AML-193 (cell line): ENCODE measurements at regions not wholly inside any gene's neighbourhood (a gene's known extent, or its start where the extent isn't known, plus 50 kb on each side); places are given as distances from the start of the nearest gene placed in this dataset.
"Not testable (repeated sequence)": the region's sequence is repeated elsewhere in the genome, so short reads cannot be mapped to it uniquely, and the experiment has no call there.

Experiments
- DNase-seq, 2 experiments: peaks; one replicate each; lab custom pipeline; 2025; lab: John Stamatoyannopoulos, UW

DNA sequence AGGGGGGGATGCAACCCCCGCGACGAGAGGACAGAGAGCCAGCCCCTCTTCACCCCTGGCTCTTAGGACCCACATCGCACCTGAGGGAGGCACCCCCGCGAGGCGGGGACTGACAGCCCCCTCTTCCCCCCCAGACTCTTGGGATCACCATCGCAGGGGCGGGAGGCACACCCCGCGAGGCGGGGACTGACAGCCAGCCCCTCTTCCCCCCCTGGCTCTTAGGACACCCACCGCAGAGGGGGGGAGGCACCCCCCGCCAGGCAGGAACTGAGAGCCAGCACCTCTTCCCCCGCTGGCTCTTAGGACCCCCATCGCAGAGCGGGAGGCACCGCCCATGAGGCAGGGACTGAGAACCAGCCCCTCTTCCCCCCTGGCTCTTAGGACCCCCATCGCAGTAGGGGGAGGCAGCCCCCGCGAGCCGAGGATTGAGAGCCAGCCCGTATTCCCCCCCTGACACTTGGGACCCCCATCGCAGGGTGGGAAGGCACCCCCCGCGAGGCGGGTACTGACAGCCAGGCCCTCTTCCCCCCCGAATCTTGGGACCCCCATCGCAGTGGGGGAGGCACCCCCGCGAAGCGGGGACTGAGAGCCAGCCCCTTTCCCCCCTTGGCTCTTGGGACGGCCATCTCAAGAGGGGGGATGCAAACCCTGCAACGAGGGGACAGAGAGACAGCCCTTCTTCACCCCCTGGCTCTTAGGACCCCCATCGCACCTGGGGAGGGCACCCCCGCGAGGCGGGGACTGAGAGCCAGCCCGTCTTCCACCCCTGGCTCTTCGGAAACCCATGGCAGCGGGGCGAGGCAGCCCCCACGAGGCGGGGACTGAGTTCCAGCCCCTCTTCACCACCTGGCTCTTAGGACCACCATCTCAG, 2425.1 kb upstream of the PCDH20 start:
- DNase-seq = no peak

GRCh38 chr13:63838366-63839110, 2422.9 kb upstream of the PCDH20 start:
- no peak for DNase-seq

DNA sequence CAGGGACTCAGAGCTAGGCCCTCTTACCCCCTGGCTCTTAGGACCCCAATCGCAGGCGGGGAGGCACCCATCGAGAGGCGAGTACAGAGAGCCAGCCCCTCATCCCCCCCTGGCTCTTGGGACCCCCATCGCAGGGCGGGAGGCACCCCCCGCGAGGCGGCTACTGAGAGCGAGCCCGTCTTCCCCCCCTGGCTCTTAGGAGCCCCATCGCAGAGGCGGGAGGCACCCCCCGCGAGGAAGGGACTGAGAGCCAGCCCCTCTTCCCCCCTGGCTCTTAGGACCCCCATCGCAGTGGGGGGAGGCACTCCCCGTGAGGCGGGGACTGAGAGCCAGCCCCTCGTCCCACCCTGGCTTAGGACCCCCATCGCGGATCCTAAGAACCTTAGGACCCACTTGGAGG, 2422.1 kb upstream of the PCDH20 start:
- not testable (repeated sequence) for DNase-seq

- not testable (repeated sequence) for DNase-seq
These were observed 2414.0 kb upstream of the PCDH20 start for GRCh38 chr13:63829609-63830008.

GRCh38 chr13:63821785-63822184, 2406.1 kb upstream of the PCDH20 start:
- DNase-seq = not testable (repeated sequence)

DNA sequence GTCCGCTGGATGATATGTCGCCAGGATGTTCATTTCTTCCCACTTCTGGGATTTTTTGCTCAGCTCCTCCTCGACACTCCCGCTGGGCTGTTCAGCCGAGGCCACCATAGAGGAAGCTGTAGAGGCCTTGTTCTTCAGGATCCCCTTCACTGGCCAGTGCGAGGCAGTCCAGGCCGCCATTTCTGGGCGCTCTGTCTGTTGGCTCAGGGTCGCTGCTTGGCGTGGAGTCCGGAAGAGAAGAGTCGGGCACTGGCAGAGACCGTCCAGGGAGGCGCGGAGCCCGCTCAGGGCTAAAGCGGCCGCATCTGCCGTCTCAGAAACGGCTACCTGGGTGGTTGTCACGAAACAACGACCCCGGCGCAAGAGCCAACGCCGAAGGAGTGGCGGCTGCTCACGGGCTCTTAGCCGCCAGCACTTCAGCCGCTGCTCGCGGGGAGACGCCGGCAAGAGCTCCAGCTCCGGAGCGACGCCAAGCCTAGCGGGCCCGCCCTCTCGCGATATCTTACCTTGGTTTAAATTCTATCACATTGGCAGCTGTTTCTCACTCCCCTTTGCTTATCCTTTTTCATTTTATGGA, 2395.9 kb upstream of the PCDH20 start:
- DNase-seq = not testable (repeated sequence)

DNA sequence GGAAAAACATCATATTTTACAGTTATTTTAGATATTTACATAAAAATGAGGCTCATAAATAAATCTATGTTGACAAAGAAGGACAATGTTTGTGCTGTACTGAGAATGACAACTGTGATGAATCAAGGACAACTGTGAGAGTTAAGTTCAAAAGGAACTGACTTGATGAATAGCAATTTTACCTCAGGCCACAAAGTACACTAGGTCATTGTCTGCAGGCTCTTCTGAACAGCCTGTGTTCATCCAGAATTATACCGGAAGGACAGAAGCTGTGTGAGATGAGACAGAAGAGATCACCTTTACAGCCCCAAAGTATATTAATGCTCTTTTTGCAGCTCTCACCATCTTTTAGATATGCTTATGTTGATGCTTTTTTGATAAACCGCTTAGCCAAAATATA, 2375.5 kb upstream of the PCDH20 start:
- not testable (repeated sequence) for DNase-seq

- DNase-seq = no peak
These were observed 2358.5 kb upstream of the PCDH20 start for GRCh38 chr13:63774133-63774532.

GRCh38 chr13:63773476-63773875, 2357.8 kb upstream of the PCDH20 start:
- DNase-seq = no peak

DNA sequence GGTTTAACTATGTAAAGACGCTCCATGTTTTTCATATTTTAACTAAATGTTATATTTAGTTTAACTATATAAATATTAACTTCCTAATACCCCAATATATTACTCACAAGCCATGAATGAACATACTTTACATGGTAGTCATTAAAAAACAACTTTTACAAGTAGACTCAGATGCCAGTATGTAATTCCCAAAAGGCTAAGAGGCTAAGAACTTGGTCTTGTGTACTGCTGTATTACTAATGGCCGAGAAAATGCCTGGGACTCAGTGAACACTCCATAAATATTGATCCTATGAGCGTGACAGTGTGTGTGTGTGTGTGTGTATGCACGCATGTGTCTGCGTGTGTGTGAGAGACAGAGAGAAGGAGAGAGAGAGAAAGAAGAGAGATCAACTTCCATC, 2342.0 kb upstream of the PCDH20 start:
- not testable (repeated sequence) for DNase-seq

DNA sequence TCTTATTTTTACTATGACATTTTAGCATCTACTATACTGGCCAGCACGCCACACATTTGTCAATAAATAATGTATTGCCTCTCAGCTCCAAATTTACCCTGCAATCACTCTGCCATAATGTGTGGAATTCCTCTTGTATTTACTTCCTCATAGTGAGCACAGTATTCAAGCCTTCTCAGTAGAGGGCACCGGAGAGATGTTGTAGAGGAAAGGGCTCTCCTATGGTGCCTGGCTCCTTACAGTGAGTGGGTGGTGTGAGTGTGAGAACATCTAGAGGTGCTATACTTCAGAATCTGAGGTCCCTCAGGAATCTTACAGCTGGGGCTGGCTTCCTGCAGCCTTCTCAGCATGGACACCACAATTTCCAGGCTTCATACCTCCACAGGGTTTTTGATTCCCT, 2334.2 kb upstream of the PCDH20 start:
- not testable (repeated sequence) for DNase-seq

DNA sequence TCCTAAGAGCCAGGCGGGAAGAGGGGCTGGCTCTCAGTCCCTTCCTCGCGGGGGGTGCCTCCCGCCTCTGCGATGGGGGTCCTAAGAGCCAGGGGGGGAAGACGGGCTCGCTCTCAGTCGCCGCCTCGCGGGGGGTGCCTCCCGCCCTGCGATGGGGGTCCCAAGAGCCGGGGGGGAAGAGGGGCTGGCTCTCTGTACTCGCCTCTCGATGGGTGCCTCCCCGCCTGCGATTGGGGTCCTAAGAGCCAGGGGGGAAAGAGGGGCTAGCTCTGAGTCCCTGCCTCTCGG, 2326.1 kb upstream of the PCDH20 start:
- DNase-seq = not testable (repeated sequence)

- DNase-seq = no peak
These were observed 2325.6 kb upstream of the PCDH20 start for GRCh38 chr13:63741029-63741813.

GRCh38 chr13:63739112-63739735, 2323.6 kb upstream of the PCDH20 start:
- DNase-seq = not testable (repeated sequence)

DNA sequence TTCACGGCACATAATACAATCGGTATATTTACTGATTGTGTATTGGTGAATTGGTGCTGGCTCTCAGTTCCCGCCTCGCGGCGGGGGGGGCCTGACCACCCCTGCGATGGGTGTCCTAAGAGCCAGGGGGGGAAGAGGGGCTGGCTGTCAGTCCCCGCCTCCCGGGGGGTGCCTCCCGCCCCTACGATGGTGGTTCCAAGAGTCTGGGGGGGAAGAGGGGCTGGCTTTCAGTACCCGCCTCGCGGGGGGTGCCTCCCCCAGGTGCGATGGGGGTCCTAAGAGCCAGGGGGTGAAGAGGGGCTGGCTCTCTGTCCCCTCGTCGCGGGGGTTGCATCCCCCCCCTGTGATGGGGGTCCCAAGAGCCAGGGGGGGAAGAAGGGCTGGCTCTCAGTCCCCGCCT, 2321.8 kb upstream of the PCDH20 start:
- no peak for DNase-seq

GRCh38 chr13:63731896-63732295, 2316.2 kb upstream of the PCDH20 start:
- DNase-seq = no peak

GRCh38 chr13:63712159-63712558, 2296.5 kb upstream of the PCDH20 start:
- not testable (repeated sequence) for DNase-seq

DNA sequence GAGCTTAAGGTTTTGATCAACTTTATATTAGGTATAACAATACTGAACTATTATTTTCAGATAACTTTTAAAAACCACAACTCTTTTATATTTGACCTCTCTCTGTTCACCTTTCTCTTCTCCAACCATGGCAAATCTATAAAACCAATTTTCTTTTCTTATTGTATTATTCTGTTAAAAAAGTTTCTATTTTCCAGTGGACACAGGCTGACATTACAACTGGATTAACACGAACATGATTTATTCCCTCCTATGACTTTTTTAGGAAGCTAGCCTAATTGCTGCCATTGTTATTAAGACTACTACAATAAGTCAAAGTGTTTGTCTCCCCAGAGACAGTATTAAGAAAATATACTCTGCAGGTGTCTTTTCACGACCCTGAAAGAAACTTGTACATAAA, 2291.1 kb upstream of the PCDH20 start:
- DNase-seq = no peak

GRCh38 chr13:63704521-63704920, 2288.9 kb upstream of the PCDH20 start:
- no peak for DNase-seq

GRCh38 chr13:63700350-63700749, 2284.7 kb upstream of the PCDH20 start:
- no peak for DNase-seq

GRCh38 chr13:63699948-63700347, 2284.3 kb upstream of the PCDH20 start:
- DNase-seq = no peak

DNA sequence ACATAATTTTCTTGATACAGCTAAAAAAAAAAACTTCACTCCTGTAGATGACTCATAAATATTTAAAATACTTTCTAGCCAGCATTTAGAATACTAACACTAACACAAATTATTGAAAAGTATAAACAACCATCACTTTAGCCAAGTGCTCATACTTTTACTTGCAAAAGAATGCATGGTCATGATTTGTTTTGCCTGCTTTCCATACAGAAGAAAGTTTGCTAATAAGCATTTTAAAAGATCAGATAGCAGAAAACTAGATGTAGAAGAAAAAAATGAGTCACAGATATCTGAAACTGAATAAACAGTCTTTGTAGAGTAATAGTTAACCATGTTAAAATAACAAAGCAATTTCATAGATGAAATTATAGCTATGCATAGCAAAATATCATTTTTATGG, 2280.4 kb upstream of the PCDH20 start:
- no peak for DNase-seq
